SHP77 treated with DMSO at 0.1 percent for 48 hours (cell line): ENCODE measurements at regions not wholly inside any gene's neighbourhood (a gene's known extent, or its start where the extent isn't known, plus 50 kb on each side); places are given as distances from the start of the nearest gene placed in this dataset.

Experiments used
- DNase-seq: peaks from one replicate; lab custom pipeline; 2025; lab: John Stamatoyannopoulos, UW

- no peak for DNase-seq
These were observed 2032.6 kb downstream of the MAT2B start for GRCh38 chr5:165538065-165538464.

DNA sequence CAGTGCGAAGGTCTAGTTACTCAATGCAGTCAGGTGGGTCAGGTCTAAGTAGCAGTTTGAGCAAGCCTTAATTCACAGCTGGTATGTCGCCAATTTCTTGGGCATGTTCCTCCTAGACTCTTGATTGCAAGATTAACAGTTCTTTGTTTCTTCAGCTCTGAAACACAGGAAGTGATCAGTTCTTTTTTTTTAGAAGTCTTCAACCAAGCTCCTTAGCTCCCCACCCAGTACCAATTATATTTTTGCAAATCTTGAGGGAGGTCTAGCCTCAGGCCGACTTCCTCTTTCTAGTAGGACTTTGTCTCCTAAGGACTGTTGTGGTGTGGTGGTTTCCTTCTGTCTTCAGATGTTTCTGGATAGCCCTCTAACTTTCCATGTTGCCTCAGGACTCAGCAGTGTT lies 2054.2 kb downstream of the MAT2B start:
- no peak for DNase-seq

GRCh38 chr5:165560648-165561047 lies 2055.2 kb downstream of the MAT2B start:
- no peak for DNase-seq

- no peak for DNase-seq
These were observed 2060.5 kb downstream of the MAT2B start for GRCh38 chr5:165565911-165566310.

DNA sequence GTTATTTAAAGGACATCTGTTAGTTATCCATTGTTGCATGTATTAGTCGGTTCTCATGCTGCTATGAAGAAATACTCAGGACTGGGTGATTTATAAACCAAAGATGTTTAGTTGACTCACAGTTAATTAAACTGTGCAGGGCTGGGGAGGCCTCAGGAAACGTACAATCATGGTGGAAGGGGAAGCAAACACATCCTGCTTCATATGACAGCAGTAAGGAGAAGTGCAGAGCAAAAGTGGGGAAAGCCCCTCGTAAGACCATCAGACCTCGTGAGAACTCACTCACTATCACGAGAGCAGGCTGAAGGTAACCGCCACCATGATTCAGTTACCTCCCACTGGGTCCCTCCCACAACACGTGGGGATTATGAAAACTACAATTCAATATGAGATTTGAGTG lies 2064.1 kb downstream of the MAT2B start:
- no peak for DNase-seq

DNA sequence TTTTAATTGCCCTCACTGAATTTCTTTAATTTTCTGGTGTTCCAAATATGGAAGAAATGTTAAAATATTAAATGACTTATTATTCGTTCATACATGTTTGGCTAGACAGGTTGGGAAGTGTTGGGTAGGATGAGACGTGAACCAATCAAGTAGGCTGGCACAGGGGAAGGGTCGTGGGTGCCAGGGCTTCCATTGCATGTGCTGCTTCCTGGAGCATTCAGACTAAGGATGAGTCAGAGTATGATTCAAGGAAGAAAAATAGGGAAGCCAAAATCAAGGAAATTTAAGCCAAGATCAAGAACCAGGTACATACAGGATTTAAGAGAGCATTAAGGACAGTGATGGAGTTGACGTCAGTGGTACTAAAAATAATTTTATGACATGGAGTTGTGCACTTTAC lies 2068.0 kb downstream of the MAT2B start:
- no peak for DNase-seq

- DNase-seq, result no peak
These were observed 2068.7 kb downstream of the MAT2B start for GRCh38 chr5:165574100-165574499.

GRCh38 chr5:165576678-165577275 lies 2071.4 kb downstream of the MAT2B start:
- no peak for DNase-seq

DNA sequence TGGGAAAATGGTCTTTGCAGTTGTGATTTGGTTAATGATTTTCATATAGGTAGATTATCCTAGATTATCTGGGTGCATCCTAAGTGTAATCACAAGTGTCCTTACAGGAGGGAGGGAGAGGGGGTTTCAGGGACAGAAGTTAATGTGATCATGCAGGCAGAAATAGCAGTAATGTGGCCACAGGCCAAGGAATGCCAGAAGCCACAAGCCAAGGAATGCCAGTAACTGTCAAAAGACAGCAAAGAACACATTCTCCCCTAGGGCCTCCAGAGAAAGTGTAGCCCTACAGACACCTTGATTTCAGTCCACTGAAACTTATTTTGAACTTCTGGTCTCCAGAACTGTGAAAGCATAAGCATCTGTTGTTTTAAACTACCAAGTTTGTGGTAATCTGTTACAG lies 2074.5 kb downstream of the MAT2B start:
- DNase-seq, result no peak

GRCh38 chr5:165594693-165595092 lies 2089.3 kb downstream of the MAT2B start:
- DNase-seq, result no peak

- DNase-seq, result no peak
These were observed 2097.1 kb downstream of the MAT2B start for GRCh38 chr5:165602529-165602928.

- DNase-seq, result no peak
These were observed 2101.6 kb downstream of the MAT2B start for GRCh38 chr5:165607026-165607425.

- DNase-seq, result no peak
These were observed 2104.5 kb downstream of the MAT2B start for GRCh38 chr5:165609871-165610270.

DNA sequence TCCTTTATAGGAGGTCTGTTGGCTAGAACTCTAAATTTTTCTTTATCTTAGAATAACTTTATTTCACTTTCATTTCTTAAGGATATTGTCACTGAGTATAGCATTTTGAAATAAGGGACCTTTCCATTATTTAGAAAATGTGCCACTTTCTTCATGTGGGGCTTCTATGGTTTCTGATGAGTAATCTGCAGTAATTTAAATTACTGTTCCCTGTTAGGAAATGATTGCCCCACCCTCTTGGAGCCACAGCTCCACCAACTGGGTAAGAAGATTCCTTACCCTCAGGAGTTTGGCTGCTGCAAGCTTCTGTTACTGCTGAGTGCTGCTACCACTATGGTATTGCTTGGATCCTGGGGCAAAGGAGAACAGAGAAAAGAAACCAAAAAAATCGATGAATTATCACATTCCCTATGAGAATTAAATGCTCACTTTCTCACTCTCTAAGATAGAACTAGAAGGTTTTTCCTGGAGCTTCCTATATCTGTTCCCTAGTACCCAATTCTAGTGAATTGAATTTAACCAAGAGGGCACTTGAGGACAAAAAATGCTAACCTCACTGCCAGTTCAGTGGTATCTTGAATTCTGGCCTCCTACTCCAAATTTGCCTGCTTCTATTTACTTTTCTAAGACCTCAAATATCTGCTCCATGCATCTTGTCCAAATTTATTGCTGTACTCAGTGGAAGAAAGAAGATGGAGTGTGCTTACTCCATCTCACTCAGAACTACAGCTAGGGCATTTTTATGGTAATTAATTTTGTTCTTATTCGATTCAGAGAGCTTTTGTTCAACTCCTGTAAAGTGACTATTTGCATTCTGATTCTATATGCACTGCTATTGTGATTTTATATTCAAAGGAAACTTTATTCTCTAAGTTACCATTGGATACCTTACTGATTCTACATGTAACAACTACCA lies 2111.3 kb downstream of the MAT2B start:
- no peak for DNase-seq

DNA sequence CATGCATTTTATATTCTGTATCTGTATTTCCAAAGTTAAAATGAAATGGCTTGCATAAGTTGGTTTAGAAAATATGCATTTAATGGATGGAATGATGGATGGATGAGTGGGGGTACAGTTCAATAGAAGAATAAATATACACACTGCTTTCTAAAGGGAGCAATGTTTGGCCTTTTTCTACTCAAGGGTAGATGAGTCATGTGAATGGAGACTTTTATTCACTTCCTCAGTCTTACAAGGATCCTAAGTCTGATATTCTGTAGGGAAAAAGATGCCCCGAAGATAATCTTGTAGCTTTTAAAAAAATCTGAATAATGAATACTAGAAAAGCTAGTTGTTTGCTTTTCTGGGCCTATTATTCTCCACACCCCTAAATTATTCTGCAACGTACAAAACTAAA lies 2112.1 kb downstream of the MAT2B start:
- no peak for DNase-seq

GRCh38 chr5:165620394-165620793 lies 2115.0 kb downstream of the MAT2B start:
- DNase-seq, result no peak

- DNase-seq, result no peak
These were observed 2117.6 kb downstream of the MAT2B start for GRCh38 chr5:165622864-165623536.

DNA sequence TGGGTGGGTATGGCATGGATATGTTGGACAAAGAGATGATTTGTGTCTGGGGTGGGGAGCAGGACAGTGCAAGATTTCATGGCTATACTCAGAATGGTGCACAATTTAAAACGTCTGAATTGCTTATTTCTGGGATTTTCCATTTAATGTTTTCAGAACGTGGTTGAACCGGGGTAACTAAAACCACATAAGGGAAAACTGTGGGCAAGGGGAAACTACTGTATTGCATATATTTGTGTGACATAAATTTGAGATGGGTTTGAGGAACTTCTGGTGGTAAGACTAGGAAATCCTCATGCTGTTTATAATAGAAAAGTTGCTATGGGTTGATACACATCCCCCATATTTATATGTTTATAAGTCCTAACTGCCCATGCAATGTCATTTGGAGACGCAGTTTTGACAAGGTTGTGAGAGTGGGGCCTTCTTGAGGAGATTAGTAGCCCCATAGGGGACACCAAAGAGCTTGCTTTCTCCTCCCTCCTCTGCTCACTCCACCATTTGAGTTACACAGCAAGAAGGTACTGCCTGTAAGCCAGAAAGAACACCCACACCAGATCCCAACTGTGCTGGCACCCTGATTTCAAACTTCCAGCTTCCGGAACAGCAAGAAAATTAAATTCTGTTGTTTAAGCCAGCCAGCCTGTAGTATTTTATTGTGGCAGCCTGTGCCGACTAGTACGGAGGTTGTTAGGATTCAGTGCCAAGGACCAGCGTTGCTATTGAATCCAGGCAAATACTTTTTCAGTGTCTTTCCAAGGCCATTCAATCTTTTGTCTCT lies 2118.9 kb downstream of the MAT2B start:
- no peak for DNase-seq

DNA sequence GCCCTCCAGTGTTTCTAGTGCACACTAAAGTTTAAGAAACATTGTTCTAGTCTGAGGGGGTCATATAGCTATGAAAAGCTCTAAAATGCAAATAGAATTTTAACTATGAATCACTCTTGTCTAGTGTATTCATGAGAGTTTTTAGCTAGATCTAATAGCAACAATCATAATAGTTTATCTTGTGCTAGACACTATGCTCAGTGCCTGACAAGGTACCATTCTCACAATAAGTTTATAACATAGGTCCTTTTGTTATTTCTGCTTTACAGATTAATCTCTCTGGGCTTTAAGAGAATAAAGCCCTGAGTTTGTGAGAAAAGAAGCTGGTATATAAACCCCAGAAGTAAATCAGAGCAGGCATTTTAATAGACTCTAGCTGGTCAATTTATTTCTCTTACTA lies 2120.7 kb downstream of the MAT2B start:
- no peak for DNase-seq

- no peak for DNase-seq
These were observed 2122.2 kb downstream of the MAT2B start for GRCh38 chr5:165627548-165628170.

GRCh38 chr5:165630261-165630778 lies 2124.9 kb downstream of the MAT2B start:
- peak; percentile 19 for DNase-seq

- DNase-seq, result no peak
These were observed 2125.8 kb downstream of the MAT2B start for GRCh38 chr5:165631235-165631634.
